22Rv1 (cell line): ENCODE measurements at regions not wholly inside any gene's neighbourhood (a gene's known extent, or its start where the extent isn't known, plus 50 kb on each side); places are given as distances from the start of the nearest gene placed in this dataset.

ENCODE experiments used
- ZFX ChIP-seq: fragments of 450-650 bp; IDR thresholded peaks from 2 replicates; pipeline ENCODE4 v1.6.1; 2017; ENCODE audit warnings: antibody characterized with exemption, borderline replicate concordance
- TF ChIP-seq, protein P1 (sequence below): fragments of 450-650 bp; IDR thresholded peaks from 2 replicates; pipeline ENCODE4 v1.5.1; 2017; ENCODE audit warnings: mild to moderate bottlenecking

DNA sequence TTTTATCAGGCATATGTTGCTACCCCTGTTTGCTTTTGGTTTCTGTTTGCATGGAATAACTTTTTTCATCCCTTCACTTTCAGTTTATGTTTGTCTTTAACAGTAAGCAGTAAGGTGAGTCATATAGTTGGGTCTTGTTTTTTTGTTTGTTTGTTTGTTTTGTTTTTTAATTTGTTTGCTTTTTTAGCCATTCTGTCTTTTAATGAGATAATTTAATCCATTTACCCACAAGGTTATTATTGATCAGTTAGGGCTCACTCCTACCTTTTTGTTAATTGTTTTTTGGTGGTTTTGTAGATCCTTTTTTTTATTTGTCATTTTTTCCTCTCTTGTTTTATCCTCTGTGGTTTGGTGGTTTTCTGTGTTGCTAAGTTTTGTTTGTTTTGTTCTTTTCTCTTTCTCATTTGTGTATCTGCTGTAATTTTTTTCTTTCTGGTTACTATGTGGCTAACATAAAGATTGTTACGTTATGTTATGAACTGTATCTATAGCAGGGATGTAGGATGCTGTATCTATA is 379.5 kb upstream of the MAD2L1 start:
- TF ChIP-seq, protein P1, sequence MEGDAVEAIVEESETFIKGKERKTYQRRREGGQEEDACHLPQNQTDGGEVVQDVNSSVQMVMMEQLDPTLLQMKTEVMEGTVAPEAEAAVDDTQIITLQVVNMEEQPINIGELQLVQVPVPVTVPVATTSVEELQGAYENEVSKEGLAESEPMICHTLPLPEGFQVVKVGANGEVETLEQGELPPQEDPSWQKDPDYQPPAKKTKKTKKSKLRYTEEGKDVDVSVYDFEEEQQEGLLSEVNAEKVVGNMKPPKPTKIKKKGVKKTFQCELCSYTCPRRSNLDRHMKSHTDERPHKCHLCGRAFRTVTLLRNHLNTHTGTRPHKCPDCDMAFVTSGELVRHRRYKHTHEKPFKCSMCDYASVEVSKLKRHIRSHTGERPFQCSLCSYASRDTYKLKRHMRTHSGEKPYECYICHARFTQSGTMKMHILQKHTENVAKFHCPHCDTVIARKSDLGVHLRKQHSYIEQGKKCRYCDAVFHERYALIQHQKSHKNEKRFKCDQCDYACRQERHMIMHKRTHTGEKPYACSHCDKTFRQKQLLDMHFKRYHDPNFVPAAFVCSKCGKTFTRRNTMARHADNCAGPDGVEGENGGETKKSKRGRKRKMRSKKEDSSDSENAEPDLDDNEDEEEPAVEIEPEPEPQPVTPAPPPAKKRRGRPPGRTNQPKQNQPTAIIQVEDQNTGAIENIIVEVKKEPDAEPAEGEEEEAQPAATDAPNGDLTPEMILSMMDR, result no peak
- TF ChIP-seq ZFX, result no peak
